Neural cell (in vitro differentiated cells): ENCODE measurements at regions not wholly inside any gene's neighbourhood (a gene's known extent, or its start where the extent isn't known, plus 50 kb on each side); places are given as distances from the start of the nearest gene placed in this dataset.

Experiments
- H2AFZ ChIP-seq: fragments of 200-600, 300-800 bp; sonication (generic), shearing (Covaris generic); 2 replicates; pipeline ENCODE4 v1.6.0; 2014; ENCODE audit warnings: low read depth, mild to moderate bottlenecking, antibody characterized with exemption, low read length, moderate library complexity
- H3F3A ChIP-seq: fragments of 200-600 bp; shearing (Covaris generic); 2 replicates; pipeline ENCODE4 v1.6.1; 2016; ENCODE audit warnings: mild to moderate bottlenecking, moderate library complexity, mixed read lengths, antibody characterized with exemption, low read length; ENCODE audit not compliant: insufficient read depth, poor library complexity, severe bottlenecking
- H3K27ac ChIP-seq: fragments of 200-600, 300-800 bp; sonication (generic), shearing (Covaris generic); 2 replicates; pipeline ENCODE4 v1.5.1; 2014; ENCODE audit warnings: mild to moderate bottlenecking, low read length, moderate library complexity
- H3K27me3 ChIP-seq: fragments of 300-800, 200-600 bp; sonication (generic), shearing (Covaris generic); 2 replicates; pipeline ENCODE4 v1.6.0; 2014; ENCODE audit warnings: mild to moderate bottlenecking, low read depth, low read length, moderate library complexity; ENCODE audit not compliant: insufficient read depth
- H3K36me3 ChIP-seq: fragments of 300-800, 200-600 bp; sonication (generic), shearing (Covaris generic); 2 replicates; pipeline ENCODE4 v1.5.1; 2014; ENCODE audit warnings: mild to moderate bottlenecking, antibody characterized with exemption, low read length, moderate library complexity; ENCODE audit not compliant: insufficient read depth
- H3K4me2 ChIP-seq: fragments of 300-800, 200-600 bp; sonication (generic), shearing (Covaris generic); 2 replicates; pipeline ENCODE4 v1.6.0; 2014; ENCODE audit warnings: mild to moderate bottlenecking, low read length
- H3K4me3 ChIP-seq: fragments of 300-800, 200-600 bp; sonication (generic), shearing (Covaris generic); 2 replicates; pipeline ENCODE4 v1.5.1; 2014; ENCODE audit warnings: mild to moderate bottlenecking, low read length, moderate library complexity
- H3K79me2 ChIP-seq: fragments of 200-600 bp; shearing (Covaris generic); replicated peaks from 2 replicates; pipeline ENCODE4 v1.6.0; 2014; ENCODE audit warnings: mild to moderate bottlenecking, low read length, moderate library complexity; ENCODE audit not compliant: insufficient read depth
- H3K9ac ChIP-seq: fragments of 300-800, 200-600 bp; sonication (generic), shearing (Covaris generic); 2 replicates; pipeline ENCODE4 v1.6.1; 2016; ENCODE audit warnings: mild to moderate bottlenecking, low read length, mixed read lengths
- H3K9me2 ChIP-seq: fragments of 200-600 bp; shearing (Covaris generic); 2 replicates; pipeline ENCODE4 v1.6.1; 2016; ENCODE audit warnings: mild to moderate bottlenecking, low read length, mixed read lengths; ENCODE audit not compliant: insufficient read depth
- H3K9me3 ChIP-seq: fragments of 200-600, 300-800 bp; sonication (generic), shearing (Covaris generic); 2 replicates; pipeline ENCODE4 v1.6.1; 2016; ENCODE audit warnings: mild to moderate bottlenecking, mixed run types, low read length, moderate library complexity, mixed read lengths
- H4K20me1 ChIP-seq: fragments of 200-600 bp; shearing (Covaris generic); 2 replicates; pipeline ENCODE4 v1.6.1; 2016; ENCODE audit warnings: mild to moderate bottlenecking, mixed run types; ENCODE audit not compliant: insufficient read depth
- CTCF ChIP-seq: fragments of 450-650 bp; IDR thresholded peaks from 2 replicates; pipeline ENCODE4 v1.5.1; 2014; ENCODE audit warnings: antibody characterized with exemption, mild to moderate bottlenecking, moderate library complexity; ENCODE audit not compliant: poor library complexity, severe bottlenecking
- EP300 ChIP-seq: fragments of 450-650 bp; conservative IDR thresholded peaks from 2 replicates; pipeline ENCODE4 v1.6.1; 2014; ENCODE audit warnings: antibody characterized with exemption, mild to moderate bottlenecking, moderate library complexity; ENCODE audit not compliant: poor library complexity, severe bottlenecking
- EZH2 ChIP-seq: fragments of 200-600, 300-800 bp; shearing (Covaris generic), sonication (generic); IDR thresholded peaks from 2 replicates; pipeline ENCODE4 v1.6.1; 2014; ENCODE audit warnings: antibody characterized with exemption, low read length, borderline replicate concordance, mild to moderate bottlenecking; ENCODE audit not compliant: insufficient read depth, poor library complexity, severe bottlenecking
- MXI1 ChIP-seq: fragments of 450-650 bp; conservative IDR thresholded peaks from 2 replicates; pipeline ENCODE4 v1.6.1; 2014; ENCODE audit warnings: antibody characterized with exemption, mild to moderate bottlenecking; ENCODE audit not compliant: poor library complexity, severe bottlenecking
- POLR2AphosphoS5 ChIP-seq: IDR thresholded peaks from 2 replicates; pipeline ENCODE4 v1.6.1; 2012
- RAD21 ChIP-seq: fragments of 450-650 bp; conservative IDR thresholded peaks from 2 replicates; pipeline ENCODE4 v1.6.1; 2014; ENCODE audit warnings: antibody characterized with exemption, mild to moderate bottlenecking, moderate library complexity
- SMC3 ChIP-seq: fragments of 450-650 bp; conservative IDR thresholded peaks from 2 replicates; pipeline ENCODE4 v1.6.1; 2014; ENCODE audit warnings: antibody characterized with exemption, mild to moderate bottlenecking, moderate library complexity; ENCODE audit not compliant: poor library complexity
- TAF1 ChIP-seq: IDR thresholded peaks from 2 replicates; pipeline ENCODE4 v1.6.1; 2012; ENCODE audit warnings: low read depth
- TF ChIP-seq, protein P1 (sequence below): IDR thresholded peaks from 2 replicates; pipeline ENCODE4 v1.6.1; 2012; ENCODE audit warnings: borderline replicate concordance

DNA sequence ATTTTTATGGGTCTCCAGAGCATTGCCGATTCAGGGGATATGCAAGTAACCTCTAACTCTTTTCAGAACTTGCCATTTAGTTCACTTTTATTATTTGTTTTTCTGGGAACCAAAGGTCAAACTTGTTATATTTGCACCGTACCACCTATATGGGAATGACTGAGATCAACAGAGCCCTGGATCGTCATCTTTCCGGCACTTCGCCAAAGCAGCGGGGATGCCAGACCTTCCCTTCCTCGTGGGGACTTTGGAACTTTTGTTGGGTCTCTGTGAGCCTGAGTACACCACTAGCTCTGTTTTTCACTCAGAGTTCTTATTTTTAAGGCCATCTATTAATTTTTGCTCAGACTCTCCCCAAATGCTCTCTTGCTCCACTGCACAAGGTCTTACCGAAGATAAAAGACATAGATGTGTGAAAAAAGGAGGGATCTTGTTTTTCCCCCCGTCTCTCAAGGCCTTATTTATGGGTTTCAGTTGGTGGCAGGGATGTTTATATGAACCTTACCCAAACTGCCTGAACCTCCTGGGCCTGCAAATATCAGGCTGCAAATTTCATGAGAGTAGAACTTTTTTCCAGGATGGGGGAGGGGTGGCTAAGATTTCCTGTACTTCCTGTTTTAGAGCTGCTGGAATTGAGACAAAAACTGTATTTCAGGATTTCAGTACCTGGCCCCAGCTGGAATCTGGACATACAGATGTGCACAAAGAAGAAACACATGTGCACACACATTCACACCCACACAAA lies 350.3 kb downstream of the HRH4 start:
- Histone ChIP-seq H2AFZ (no peak overlapping the region), H3K27ac (no peak overlapping the region), H3K27me3 (no peaks in the 10 kb centered on the region)

DNA sequence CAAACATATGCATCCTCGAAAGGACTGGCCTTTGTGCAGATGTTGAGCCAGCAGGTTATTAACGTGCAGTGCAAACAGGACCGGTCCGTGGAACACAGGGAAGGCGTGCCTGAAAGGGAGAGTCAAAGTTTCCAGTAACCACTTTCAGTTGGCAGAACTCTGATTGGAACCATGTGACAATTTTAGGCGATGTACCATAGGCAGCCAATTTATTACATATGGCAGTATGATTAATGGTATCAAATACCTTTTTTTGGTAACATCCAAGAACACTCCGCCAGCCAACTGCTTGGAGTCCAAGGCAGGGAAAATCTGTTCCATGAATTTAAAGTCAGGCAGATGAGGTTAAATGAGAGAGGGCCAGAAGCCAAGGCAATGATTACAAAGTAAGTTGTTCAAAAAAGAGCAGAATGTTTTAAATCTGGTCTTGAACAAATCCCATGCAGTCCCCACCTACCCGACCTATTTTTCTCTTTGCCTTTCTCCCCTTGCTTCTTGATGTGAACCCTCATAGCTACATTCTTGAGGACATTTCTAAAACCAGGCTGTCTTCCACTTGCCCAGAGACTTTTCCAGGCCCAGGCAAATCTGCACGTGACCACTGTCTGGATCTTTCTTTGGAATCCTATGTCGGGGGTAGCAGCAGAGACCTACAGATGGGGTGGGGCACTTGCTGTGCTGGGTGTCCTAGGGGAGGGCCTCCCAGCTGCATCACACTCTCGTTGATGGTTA lies 351.7 kb downstream of the HRH4 start:
- Histone ChIP-seq H3K4me3 (no peak overlapping the region), H3F3A (no peaks in the 10 kb centered on the region), H3K4me2 (no peak overlapping the region), H3K9ac (no peak overlapping the region), H3K79me2 (no peaks in the 10 kb centered on the region), H3K9me3 (no peaks in the 10 kb centered on the region), H3K36me3 (no peaks in the 10 kb centered on the region), H3K27ac (no peak overlapping the region), H3K9me2 (no peaks in the 10 kb centered on the region), H3K27me3 (no peaks in the 10 kb centered on the region), H2AFZ (no peak overlapping the region), H4K20me1 (no peaks in the 10 kb centered on the region)
- TF ChIP-seq CTCF (no peak), EZH2 (no peak), RAD21 (no peak), MXI1 (no peak), EP300 (no peak)

More for the DNA sequence above, 350.3 kb downstream of the HRH4 start:
- Histone ChIP-seq H3K4me3 (no peak overlapping the region), H3K9me3 (no peaks in the 10 kb centered on the region), H3K4me2 (no peak overlapping the region), H3K36me3 (no peaks in the 10 kb centered on the region), H4K20me1 (no peaks in the 10 kb centered on the region), H3F3A (no peaks in the 10 kb centered on the region), H3K9ac (no peak overlapping the region), H3K9me2 (no peaks in the 10 kb centered on the region), H3K79me2 (no peaks in the 10 kb centered on the region)
- no peak for TF ChIP-seq TAF1
- TF ChIP-seq SMC3, result no peak
- no peak for TF ChIP-seq EZH2
- no peak for TF ChIP-seq RAD21
- TF ChIP-seq CTCF, result no peak
- no peak for TF ChIP-seq EP300
- no peak for TF ChIP-seq POLR2AphosphoS5
- TF ChIP-seq MXI1, result no peak
- TF ChIP-seq, protein P1, sequence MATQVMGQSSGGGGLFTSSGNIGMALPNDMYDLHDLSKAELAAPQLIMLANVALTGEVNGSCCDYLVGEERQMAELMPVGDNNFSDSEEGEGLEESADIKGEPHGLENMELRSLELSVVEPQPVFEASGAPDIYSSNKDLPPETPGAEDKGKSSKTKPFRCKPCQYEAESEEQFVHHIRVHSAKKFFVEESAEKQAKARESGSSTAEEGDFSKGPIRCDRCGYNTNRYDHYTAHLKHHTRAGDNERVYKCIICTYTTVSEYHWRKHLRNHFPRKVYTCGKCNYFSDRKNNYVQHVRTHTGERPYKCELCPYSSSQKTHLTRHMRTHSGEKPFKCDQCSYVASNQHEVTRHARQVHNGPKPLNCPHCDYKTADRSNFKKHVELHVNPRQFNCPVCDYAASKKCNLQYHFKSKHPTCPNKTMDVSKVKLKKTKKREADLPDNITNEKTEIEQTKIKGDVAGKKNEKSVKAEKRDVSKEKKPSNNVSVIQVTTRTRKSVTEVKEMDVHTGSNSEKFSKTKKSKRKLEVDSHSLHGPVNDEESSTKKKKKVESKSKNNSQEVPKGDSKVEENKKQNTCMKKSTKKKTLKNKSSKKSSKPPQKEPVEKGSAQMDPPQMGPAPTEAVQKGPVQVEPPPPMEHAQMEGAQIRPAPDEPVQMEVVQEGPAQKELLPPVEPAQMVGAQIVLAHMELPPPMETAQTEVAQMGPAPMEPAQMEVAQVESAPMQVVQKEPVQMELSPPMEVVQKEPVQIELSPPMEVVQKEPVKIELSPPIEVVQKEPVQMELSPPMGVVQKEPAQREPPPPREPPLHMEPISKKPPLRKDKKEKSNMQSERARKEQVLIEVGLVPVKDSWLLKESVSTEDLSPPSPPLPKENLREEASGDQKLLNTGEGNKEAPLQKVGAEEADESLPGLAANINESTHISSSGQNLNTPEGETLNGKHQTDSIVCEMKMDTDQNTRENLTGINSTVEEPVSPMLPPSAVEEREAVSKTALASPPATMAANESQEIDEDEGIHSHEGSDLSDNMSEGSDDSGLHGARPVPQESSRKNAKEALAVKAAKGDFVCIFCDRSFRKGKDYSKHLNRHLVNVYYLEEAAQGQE, result no peak
